B cell (primary cell): ENCODE measurements at regions not wholly inside any gene's neighbourhood (a gene's known extent, or its start where the extent isn't known, plus 50 kb on each side); places are given as distances from the start of the nearest gene placed in this dataset.

Experiments
- ATAC-seq: fragments of 200-7000 bp; cut with Tn5 transposase; one replicate; pipeline ENCODE4 v1.10.0; 2021; ENCODE audit warnings: low read depth, mild to moderate bottlenecking, moderate number of reproducible peaks, moderate library complexity
- CTCF ChIA-PET: fragments of 350-600 bp; sonication (Branson Sonifier 250); formaldehyde crosslinking; loops from one replicate; lab custom pipeline; 2021; ENCODE audit warnings: antibody characterized with exemption, inconsistent platforms; lab: Charles Lee
- POLR2A ChIA-PET: fragments of 350-600 bp; sonication (Branson Sonifier 250); formaldehyde crosslinking; loops from one replicate; lab custom pipeline; 2021; ENCODE audit warnings: antibody characterized with exemption; lab: Charles Lee
- DNase-seq: peaks from one replicate; pipeline ENCODE4 v3.0.0; 2013
- H2AFZ ChIP-seq: 2 replicates; pipeline ENCODE4 v1.6.1; 2012; ENCODE audit warnings: mild to moderate bottlenecking, low read depth, low read length; ENCODE audit not compliant: insufficient read depth, poor library complexity, severe bottlenecking
- H3K27ac ChIP-seq, 2 donors: 1 replicate in 1 of 2; 2 replicates in 1 of 2; pipeline ENCODE4 v1.5.1; 2012 to 2013; ENCODE audit warnings: low read length in 2 of 2, mild to moderate bottlenecking in 2 of 2, moderate library complexity in 1 of 2
- H3K27me3 ChIP-seq, 4 experiments: fragments of 200-600 bp in 1 of 4; sonication (generic) in 1 of 4; replicated peaks in 1 of 4; 1 replicate in 2 of 4; 2 replicates in 2 of 4; pipeline versions ENCODE4 v1.6.1 to v1.7.0; 2013 to 2016; ENCODE audit warnings: low read length in 3 of 4, mild to moderate bottlenecking in 2 of 4, mixed read lengths in 1 of 4, moderate library complexity in 1 of 4; ENCODE audit not compliant: insufficient read depth in 4 of 4, control insufficient read depth in 3 of 4; ENCODE audit errors: control extremely low read depth in 1 of 4
- H3K36me3 ChIP-seq, 2 experiments: replicated peaks in 1 of 2; 1 replicate in 1 of 2; 2 replicates in 1 of 2; pipeline versions ENCODE4 v1.6.1 to v1.7.1; 2013; ENCODE audit warnings: low read length in 1 of 2; ENCODE audit not compliant: insufficient read depth in 2 of 2, control insufficient read depth in 1 of 2; ENCODE audit errors: control extremely low read depth in 1 of 2, extremely low read depth in 1 of 2
- H3K4me1 ChIP-seq, 2 donors: fragments of 200-600 bp in 1 of 2; sonication (generic) in 1 of 2; 1 replicate in 1 of 2; 2 replicates in 1 of 2; pipeline versions ENCODE4 v1.5.1 to v1.6.1; 2013 to 2017; ENCODE audit warnings: low read length in 2 of 2; ENCODE audit not compliant: control insufficient read depth in 2 of 2, insufficient read depth in 2 of 2
- H3K4me2 ChIP-seq: replicated peaks from 2 replicates; pipeline ENCODE3; 2012; ENCODE audit warnings: mild to moderate bottlenecking, low read depth, low read length; ENCODE audit not compliant: poor library complexity, severe bottlenecking
- H3K4me3 ChIP-seq, 5 experiments: fragments of 200-600 bp in 1 of 5; sonication (generic) in 1 of 5; 1 replicate in 3 of 5; 2 replicates in 2 of 5; pipeline versions ENCODE4 v1.5.1 to v1.7.0; 2011 to 2016; ENCODE audit warnings: low read length in 4 of 5, mild to moderate bottlenecking in 4 of 5, low read depth in 2 of 5, control low read depth in 1 of 5, moderate library complexity in 1 of 5; ENCODE audit not compliant: insufficient read depth in 1 of 5; ENCODE audit errors: control extremely low read depth in 1 of 5, extremely low read depth in 1 of 5
- H3K79me2 ChIP-seq: fragments of 200-600 bp; sonication (generic); one replicate; pipeline ENCODE4 v1.6.0; 2016; ENCODE audit warnings: low read length; ENCODE audit not compliant: control insufficient read depth, insufficient read depth
- H3K9ac ChIP-seq: fragments of 200-600 bp; sonication (generic); 2 replicates; pipeline ENCODE4 v1.6.1; 2017; ENCODE audit warnings: mild to moderate bottlenecking, low read length, moderate library complexity
- H3K9me3 ChIP-seq, 3 donors: one replicate each; pipeline versions ENCODE4 v1.6.1 to v1.7.1; 2013; ENCODE audit warnings: low read length in 2 of 3; ENCODE audit not compliant: control insufficient read depth in 2 of 3, insufficient read depth in 1 of 3; ENCODE audit errors: control extremely low read depth in 1 of 3
- H4K20me1 ChIP-seq: 2 replicates; pipeline ENCODE4 v1.6.0; 2012; ENCODE audit warnings: mild to moderate bottlenecking, low read length; ENCODE audit not compliant: insufficient read depth, control insufficient read depth, poor library complexity, severe bottlenecking
- H3K27ac Mint-ChIP-seq: one replicate; pipeline ENCODE4 v1.8.0; 2021; ENCODE audit warnings: mixed read lengths
- H3K27me3 Mint-ChIP-seq: one replicate; pipeline ENCODE4 v1.8.0; 2021; ENCODE audit warnings: mixed read lengths
- H3K4me1 Mint-ChIP-seq: one replicate; pipeline ENCODE4 v1.8.0; 2021; ENCODE audit warnings: mixed read lengths
- H3K4me3 Mint-ChIP-seq: one replicate; pipeline ENCODE4 v1.8.0; 2021; ENCODE audit warnings: mixed read lengths
- H3K9me3 Mint-ChIP-seq: one replicate; pipeline ENCODE4 v1.8.0; 2022; ENCODE audit warnings: mixed read lengths; ENCODE audit not compliant: insufficient read depth
- EZH2 ChIP-seq: IDR thresholded peaks from 2 replicates; pipeline ENCODE4 v1.6.1; 2012; ENCODE audit warnings: borderline replicate concordance, low read depth, mild to moderate bottlenecking, moderate library complexity, low read length; ENCODE audit not compliant: insufficient read depth, poor library complexity, severe bottlenecking
- WGBS: methylation state at CpG from one replicate; pipeline ENCODE4 v1.1.5; 2013; ENCODE audit warnings: missing lambda C conversion rate; ENCODE audit not compliant: insufficient coverage; 5-methylcytosine and 5-hydroxymethylcytosine counted together
- intact Hi-C: fragments of 100-400 bp; cut with micrococcal nuclease; formaldehyde crosslinking; loops from one replicate; pipeline ENCODE4 v1.10.0; 2022
- TF ChIP-seq, protein P1 (sequence below): fragments of 200-600 bp; IDR thresholded peaks from one replicate; pipeline ENCODE4 v1.8.0; 2022; ENCODE audit warnings: antibody characterized with exemption, mild to moderate bottlenecking

DNA sequence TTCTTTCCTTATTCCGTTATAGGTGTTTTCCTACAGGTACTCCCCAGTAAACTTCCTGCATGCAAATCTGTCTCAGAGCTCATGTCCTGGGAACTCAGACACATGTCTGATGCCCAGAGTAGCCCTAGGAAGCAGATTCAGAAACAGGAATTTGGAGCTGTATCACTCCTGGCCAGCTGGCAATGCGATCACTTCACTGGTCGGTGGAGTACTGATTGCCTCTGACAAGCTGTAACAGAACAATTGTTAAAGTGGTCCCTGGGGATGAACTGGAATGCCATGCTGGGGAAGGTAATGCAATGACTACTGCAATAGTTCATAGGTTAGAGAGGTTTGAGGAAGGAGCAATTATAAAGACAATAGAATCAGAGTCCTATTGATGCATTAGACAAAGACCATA lies 131.6 kb upstream of the DOCK10 start:
- H3K4me2 ChIP-seq: no peak overlapping the region
- no peaks in the 10 kb centered on the region for H3K9me3 ChIP-seq
- no peaks in the 10 kb centered on the region for H3K36me3 ChIP-seq
- no peaks in the 10 kb centered on the region for H4K20me1 ChIP-seq
- no peak overlapping the region for H3K4me3 ChIP-seq
- no peaks in the 10 kb centered on the region for H3K27me3 ChIP-seq
- no peak overlapping the region for H3K9ac ChIP-seq
- H3K27ac ChIP-seq: no peak overlapping the region
- ChIA-PET CTCF (no interaction called here), POLR2A (no interaction called here)
- H3K4me1 ChIP-seq: no peaks in the 10 kb centered on the region
- intact Hi-C loops: no loop called here
- ATAC-seq: no peak
- H3K79me2 ChIP-seq: no peaks in the 10 kb centered on the region
- TF ChIP-seq EZH2: no peak
- TF ChIP-seq, protein P1, sequence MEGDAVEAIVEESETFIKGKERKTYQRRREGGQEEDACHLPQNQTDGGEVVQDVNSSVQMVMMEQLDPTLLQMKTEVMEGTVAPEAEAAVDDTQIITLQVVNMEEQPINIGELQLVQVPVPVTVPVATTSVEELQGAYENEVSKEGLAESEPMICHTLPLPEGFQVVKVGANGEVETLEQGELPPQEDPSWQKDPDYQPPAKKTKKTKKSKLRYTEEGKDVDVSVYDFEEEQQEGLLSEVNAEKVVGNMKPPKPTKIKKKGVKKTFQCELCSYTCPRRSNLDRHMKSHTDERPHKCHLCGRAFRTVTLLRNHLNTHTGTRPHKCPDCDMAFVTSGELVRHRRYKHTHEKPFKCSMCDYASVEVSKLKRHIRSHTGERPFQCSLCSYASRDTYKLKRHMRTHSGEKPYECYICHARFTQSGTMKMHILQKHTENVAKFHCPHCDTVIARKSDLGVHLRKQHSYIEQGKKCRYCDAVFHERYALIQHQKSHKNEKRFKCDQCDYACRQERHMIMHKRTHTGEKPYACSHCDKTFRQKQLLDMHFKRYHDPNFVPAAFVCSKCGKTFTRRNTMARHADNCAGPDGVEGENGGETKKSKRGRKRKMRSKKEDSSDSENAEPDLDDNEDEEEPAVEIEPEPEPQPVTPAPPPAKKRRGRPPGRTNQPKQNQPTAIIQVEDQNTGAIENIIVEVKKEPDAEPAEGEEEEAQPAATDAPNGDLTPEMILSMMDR: no peak
- H3K4me3 Mint-ChIP-seq: no peak overlapping the region
- H3K4me1 Mint-ChIP-seq: peaks cover 7% of the 10 kb centered on the region
- DNase-seq: no peak
- H2AFZ ChIP-seq: no peak overlapping the region
- no peak overlapping the region for H3K27ac Mint-ChIP-seq
- H3K27me3 Mint-ChIP-seq: peaks cover 6% of the 10 kb centered on the region
- no peaks in the 10 kb centered on the region for H3K9me3 Mint-ChIP-seq
- WGBS: 100% methylated on average over 2 of the region's 3 CpGs

DNA sequence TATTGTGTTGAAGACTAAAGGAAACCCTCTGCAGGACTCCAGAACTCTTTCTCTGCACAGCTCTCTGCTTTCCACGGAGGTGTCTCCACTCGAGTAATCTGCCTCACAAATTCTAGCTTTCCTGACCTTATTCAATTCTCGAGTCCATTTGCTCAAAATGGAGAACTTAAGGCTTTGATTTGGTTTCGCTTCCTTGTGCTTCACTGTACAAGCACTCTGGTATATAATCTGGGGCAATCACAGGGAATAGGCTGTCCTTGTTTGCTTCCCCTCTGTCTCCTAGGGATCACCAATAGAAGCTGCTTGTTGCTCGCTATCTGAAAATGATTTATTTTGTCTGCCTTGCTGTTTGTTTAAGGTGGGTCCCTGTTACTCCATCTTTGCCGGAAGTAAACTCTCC lies 129.1 kb upstream of the DOCK10 start:
- ChIA-PET CTCF (no interaction called here), POLR2A (no interaction called here)
- Histone ChIP-seq H3K4me1 (no peaks in the 10 kb centered on the region), H3K9ac (no peak overlapping the region), H4K20me1 (no peaks in the 10 kb centered on the region), H3K4me3 (no peak overlapping the region), H3K79me2 (no peaks in the 10 kb centered on the region), H3K9me3 (no peaks in the 10 kb centered on the region), H3K4me2 (no peak overlapping the region), H3K36me3 (no peaks in the 10 kb centered on the region), H2AFZ (peak overlapping the region; percentile 12), H3K27ac (no peak overlapping the region), H3K27me3 (no peaks in the 10 kb centered on the region)
- TF ChIP-seq, protein P1: no peak
- TF ChIP-seq EZH2: no peak
- peaks cover 7% of the 10 kb centered on the region for H3K4me1 Mint-ChIP-seq
- no peak for DNase-seq
- 100% methylated on average over 1 of the region's 6 CpGs for WGBS
- H3K9me3 Mint-ChIP-seq: no peaks in the 10 kb centered on the region
- H3K27me3 Mint-ChIP-seq: peaks cover 2% of the 10 kb centered on the region
- ATAC-seq: no peak
- H3K27ac Mint-ChIP-seq: no peak overlapping the region
- intact Hi-C loops: no loop called here
- no peak overlapping the region for H3K4me3 Mint-ChIP-seq
